A673 (cell line): ENCODE measurements at regions not wholly inside any gene's neighbourhood (a gene's known extent, or its start where the extent isn't known, plus 50 kb on each side); places are given as distances from the start of the nearest gene placed in this dataset.

Experiments
- BruUV-seq: library from RNA; stranded (reverse); fragments of 400-500 nt; replicated peaks from 2 replicates; lab custom pipeline; 2021; lab: Mats Ljungman, UMichigan
- CTCF ChIA-PET: fragments of 300-600 bp; sonication (Branson Sonifier 250); formaldehyde crosslinking; loops from one replicate; lab custom pipeline; 2022; ENCODE audit warnings: antibody characterized with exemption; lab: Charles Lee
- POLR2A ChIA-PET: fragments of 300-600 bp; sonication (Branson Sonifier 250); formaldehyde crosslinking; loops from one replicate; lab custom pipeline; 2022; ENCODE audit warnings: antibody characterized with exemption; ENCODE audit not compliant: low non-redundant PET; lab: Charles Lee
- DNase-seq: peaks from one replicate; pipeline ENCODE4 v3.0.0-alpha.2; 2015; ENCODE audit warnings: low spot score
- H3K27ac ChIP-seq: fragments of 200-600 bp; sonication (generic); 2 replicates; pipeline ENCODE4 v1.5.1; 2016; ENCODE audit warnings: mixed run types, low read depth, mild to moderate bottlenecking, mixed read lengths, antibody characterized with exemption, low read length; ENCODE audit not compliant: poor library complexity, severe bottlenecking
- H3K27me3 ChIP-seq: fragments of 200-600 bp; sonication (generic); replicated peaks from 2 replicates; pipeline ENCODE4 v1.6.1; 2017; ENCODE audit warnings: mixed run types, low read depth, mild to moderate bottlenecking, mixed read lengths, antibody characterized with exemption, low read length; ENCODE audit not compliant: insufficient read depth, poor library complexity
- H3K36me3 ChIP-seq: fragments of 200-600 bp; sonication (generic); 2 replicates; pipeline ENCODE4 v1.6.1; 2016; ENCODE audit warnings: mixed run types, mild to moderate bottlenecking, mixed read lengths, antibody characterized with exemption, low read length; ENCODE audit not compliant: insufficient read depth, poor library complexity, severe bottlenecking
- H3K4me1 ChIP-seq: fragments of 200-600 bp; sonication (generic); 2 replicates; pipeline ENCODE4 v1.6.1; 2017; ENCODE audit warnings: mixed run types, mild to moderate bottlenecking, mixed read lengths, antibody characterized with exemption, low read length; ENCODE audit not compliant: insufficient read depth, poor library complexity, severe bottlenecking
- H3K4me3 ChIP-seq: fragments of 200-600 bp; sonication (generic); 2 replicates; pipeline ENCODE4 v1.5.1; 2016; ENCODE audit warnings: low read depth, mixed run types, mild to moderate bottlenecking, mixed read lengths, low read length; ENCODE audit not compliant: poor library complexity, severe bottlenecking
- H3K9me3 ChIP-seq: fragments of 200-600 bp; sonication (generic); 2 replicates; pipeline ENCODE4 v1.6.1; 2016; ENCODE audit warnings: mixed run types, low read depth, mild to moderate bottlenecking, mixed read lengths, antibody characterized with exemption, low read length; ENCODE audit not compliant: poor library complexity, severe bottlenecking
- CTCF ChIP-seq: fragments of 300-800, 200-600 bp; sonication (generic); conservative IDR thresholded peaks from 2 replicates; pipeline ENCODE4 v1.5.1; 2017; ENCODE audit warnings: low read depth, mild to moderate bottlenecking, antibody characterized with exemption, low read length, moderate library complexity, mixed read lengths
- EZH2 ChIP-seq: fragments of 200-600 bp; sonication (generic); IDR thresholded peaks from 2 replicates; pipeline ENCODE4 v1.6.1; 2017; ENCODE audit warnings: borderline replicate concordance, low read depth, mild to moderate bottlenecking, mixed read lengths, antibody characterized with exemption, low read length; ENCODE audit not compliant: poor library complexity, severe bottlenecking
- intact Hi-C: fragments of 100-400 bp; cut with micrococcal nuclease; formaldehyde crosslinking; loops from one replicate; pipeline ENCODE4 v1.10.0; 2022; ENCODE audit not compliant: unreplicated experiment

- no peaks in the 10 kb centered on the region for H3K36me3 ChIP-seq
- BruUV-seq, result no TSS peak
- DNase-seq, result no peak
- no peaks in the 10 kb centered on the region for H3K27me3 ChIP-seq
- no peaks in the 10 kb centered on the region for H3K9me3 ChIP-seq
- ChIA-PET POLR2A (no interaction called here), CTCF (no interaction called here)
- TF ChIP-seq EZH2 (no peak), CTCF (no peak)
- H3K4me3 ChIP-seq, result no peak overlapping the region
- H3K27ac ChIP-seq, result no peak overlapping the region
- intact Hi-C loops, result no loop called here
- H3K4me1 ChIP-seq, result peaks cover 4% of the 10 kb centered on the region
Observed at GRCh38 chr18:39627936-39628335, 2062.3 kb upstream of the CELF4 start.

GRCh38 chr18:39624961-39625360 lies 2059.4 kb upstream of the CELF4 start:
- H3K27ac ChIP-seq, result no peak overlapping the region
- CTCF ChIA-PET, result no interaction called here

GRCh38 chr18:39622431-39622830 lies 2056.8 kb upstream of the CELF4 start:
- no peak overlapping the region for H3K4me3 ChIP-seq
- no TSS peak for BruUV-seq
- no peak overlapping the region for H3K27ac ChIP-seq
- ChIA-PET POLR2A (no interaction called here), CTCF (no interaction called here)
- intact Hi-C loops, result no loop called here
- no peak for DNase-seq
- no peak for TF ChIP-seq EZH2
- TF ChIP-seq CTCF, result no peak
- no peaks in the 10 kb centered on the region for H3K4me1 ChIP-seq
- H3K27me3 ChIP-seq, result no peaks in the 10 kb centered on the region
- H3K36me3 ChIP-seq, result no peaks in the 10 kb centered on the region
- no peaks in the 10 kb centered on the region for H3K9me3 ChIP-seq

More at GRCh38 chr18:39624961-39625360, 2059.4 kb upstream of the CELF4 start:
- Histone ChIP-seq H3K36me3 (no peaks in the 10 kb centered on the region), H3K4me1 (no peaks in the 10 kb centered on the region), H3K27me3 (no peaks in the 10 kb centered on the region), H3K4me3 (no peak overlapping the region), H3K9me3 (no peaks in the 10 kb centered on the region)
- TF ChIP-seq CTCF (no peak), EZH2 (no peak)
- intact Hi-C loops, result no loop called here
- no TSS peak for BruUV-seq
- no peak for DNase-seq
- POLR2A ChIA-PET, result no interaction called here
